Mesenchymal stem cell (in vitro differentiated cells and primary cell): ENCODE measurements at regions not wholly inside any gene's neighbourhood (a gene's known extent, or its start where the extent isn't known, plus 50 kb on each side); places are given as distances from the start of the nearest gene placed in this dataset.

Experiments used
- DNase-seq: peaks from one replicate; pipeline ENCODE4 v3.0.0-alpha.2; 2013
- H2AFZ ChIP-seq: one replicate; pipeline ENCODE4 v1.6.1; 2013; ENCODE audit warnings: low read depth, mild to moderate bottlenecking, control low read depth, inconsistent platforms, low read length, moderate library complexity
- H2AK5ac ChIP-seq: 2 replicates; pipeline ENCODE4 v1.6.1; 2013; ENCODE audit warnings: low read length, moderate library complexity, mild to moderate bottlenecking, inconsistent platforms; ENCODE audit not compliant: severe bottlenecking
- H2BK120ac ChIP-seq: one replicate; pipeline ENCODE4 v1.6.1; 2013; ENCODE audit warnings: low read depth, mild to moderate bottlenecking, inconsistent platforms, low read length, moderate library complexity
- H2BK12ac ChIP-seq, 2 experiments: one replicate each; pipeline ENCODE4 v1.6.1; 2013; ENCODE audit warnings: inconsistent platforms in 2 of 2, low read length in 2 of 2, mild to moderate bottlenecking in 2 of 2, moderate library complexity in 2 of 2, control low read depth in 1 of 2
- H2BK15ac ChIP-seq: one replicate; pipeline ENCODE4 v1.6.1; 2013; ENCODE audit warnings: mild to moderate bottlenecking, low read depth, inconsistent platforms; ENCODE audit not compliant: poor library complexity, severe bottlenecking
- H2BK5ac ChIP-seq: 2 replicates; pipeline ENCODE4 v1.6.1; 2013; ENCODE audit warnings: low read depth, mild to moderate bottlenecking, low read length, control low read depth, inconsistent platforms; ENCODE audit not compliant: poor library complexity, severe bottlenecking
- H3K14ac ChIP-seq, 2 experiments: one replicate each; pipeline ENCODE4 v1.6.1; 2013; ENCODE audit warnings: inconsistent platforms in 2 of 2, low read length in 2 of 2, control low read depth in 1 of 2, mild to moderate bottlenecking in 1 of 2, moderate library complexity in 1 of 2
- H3K18ac ChIP-seq, 2 experiments: one replicate each; pipeline ENCODE4 v1.6.1; 2013; ENCODE audit warnings: inconsistent platforms in 2 of 2, low read length in 2 of 2, control low read depth in 1 of 2, low read depth in 1 of 2, mild to moderate bottlenecking in 1 of 2
- H3K23ac ChIP-seq, 2 experiments: one replicate each; pipeline ENCODE4 v1.6.1; 2013; ENCODE audit warnings: inconsistent platforms in 2 of 2, low read length in 2 of 2, mild to moderate bottlenecking in 2 of 2, moderate library complexity in 2 of 2, control low read depth in 1 of 2
- H3K27ac ChIP-seq: 2 replicates; pipeline ENCODE4 v1.5.1; 2013; ENCODE audit warnings: mild to moderate bottlenecking, moderate library complexity, low read length, control low read depth, inconsistent platforms; ENCODE audit not compliant: poor library complexity, severe bottlenecking
- H3K27me3 ChIP-seq, 2 experiments: 2 replicates each; pipeline versions ENCODE4 v1.6.1 to v1.7.0; 2013; ENCODE audit warnings: low read length in 2 of 2, mild to moderate bottlenecking in 2 of 2, moderate library complexity in 2 of 2, control low read depth in 1 of 2, inconsistent platforms in 1 of 2; ENCODE audit not compliant: control insufficient read depth in 1 of 2, insufficient read depth in 1 of 2
- H3K36me3 ChIP-seq, 2 experiments: 2 replicates each; pipeline versions ENCODE4 v1.6.1 to v1.7.0; 2013; ENCODE audit warnings: low read length in 2 of 2, control low read depth in 1 of 2, inconsistent platforms in 1 of 2, low read depth in 1 of 2, mild to moderate bottlenecking in 1 of 2; ENCODE audit not compliant: insufficient read depth in 2 of 2, control insufficient read depth in 1 of 2
- H3K4ac ChIP-seq, 2 experiments: one replicate each; pipeline ENCODE4 v1.6.1; 2013; ENCODE audit warnings: inconsistent platforms in 2 of 2, low read length in 2 of 2, mild to moderate bottlenecking in 2 of 2, moderate library complexity in 2 of 2, control low read depth in 1 of 2, low read depth in 1 of 2
- H3K4me1 ChIP-seq: 2 replicates; pipeline ENCODE4 v1.6.1; 2013; ENCODE audit warnings: low read depth, low read length, control low read depth; ENCODE audit not compliant: control insufficient read depth, insufficient read depth
- H3K4me2 ChIP-seq: 2 replicates; pipeline ENCODE4 v1.6.1; 2013; ENCODE audit warnings: low read length, mild to moderate bottlenecking, inconsistent platforms; ENCODE audit not compliant: poor library complexity, severe bottlenecking
- H3K4me3 ChIP-seq, 2 experiments: 2 replicates each; pipeline versions ENCODE4 v1.5.1 to v1.7.0; 2013; ENCODE audit warnings: low read length in 2 of 2, mild to moderate bottlenecking in 2 of 2, control low read depth in 1 of 2, low read depth in 1 of 2; ENCODE audit not compliant: insufficient read depth in 1 of 2
- H3K79me1 ChIP-seq: replicated peaks from 2 replicates; pipeline ENCODE4 v1.6.1; 2013; ENCODE audit warnings: mild to moderate bottlenecking, control low read depth, low read length, inconsistent platforms; ENCODE audit not compliant: poor library complexity, severe bottlenecking
- H3K9ac ChIP-seq: 2 replicates; pipeline ENCODE4 v1.7.0; 2013; ENCODE audit warnings: mild to moderate bottlenecking, low read length, moderate library complexity
- H3K9me3 ChIP-seq: 2 replicates; pipeline ENCODE4 v1.7.0; 2013; ENCODE audit warnings: mild to moderate bottlenecking, low read length; ENCODE audit not compliant: control insufficient read depth
- H4K8ac ChIP-seq: one replicate; pipeline ENCODE4 v1.6.1; 2013; ENCODE audit warnings: inconsistent platforms, mild to moderate bottlenecking, low read length, moderate library complexity
- H4K91ac ChIP-seq: one replicate; pipeline ENCODE4 v1.6.1; 2013; ENCODE audit warnings: mild to moderate bottlenecking, low read length, inconsistent platforms
- WGBS: methylation state at CpG from one replicate; pipeline ENCODE4 v1.1.7; 2013; ENCODE audit warnings: mixed read lengths; 5-methylcytosine and 5-hydroxymethylcytosine counted together

DNA sequence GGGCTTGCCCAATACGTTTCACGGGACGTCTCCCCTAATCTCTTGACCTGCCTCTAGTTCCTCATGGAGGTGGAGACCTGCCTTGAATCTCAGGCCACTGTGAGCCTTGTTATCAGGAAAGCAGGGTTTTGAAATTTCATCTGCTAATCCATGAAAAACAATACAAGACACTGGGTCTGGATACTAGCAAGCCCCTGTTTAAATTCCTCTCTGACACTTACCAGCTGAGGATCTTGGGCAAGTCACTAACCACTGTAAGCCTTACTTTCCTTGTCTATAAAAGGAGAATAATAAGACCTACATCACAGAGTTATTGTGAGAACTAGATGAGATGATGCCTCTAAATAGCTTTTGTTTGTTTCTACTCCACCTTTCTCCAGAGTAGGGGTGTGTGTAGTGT lies 303.6 kb downstream of the FGFR2 start:
- no peak overlapping the region for H2BK120ac ChIP-seq
- H2BK15ac ChIP-seq: no peak overlapping the region
- H3K14ac ChIP-seq: no peak overlapping the region
- no peak overlapping the region for H3K9ac ChIP-seq
- no peak overlapping the region for H3K23ac ChIP-seq
- no peak overlapping the region for H4K8ac ChIP-seq
- no peak overlapping the region for H3K18ac ChIP-seq
- H2BK5ac ChIP-seq: no peak overlapping the region
- 93% methylated on average over 3 of the region's 3 CpGs for WGBS
- no peak overlapping the region for H2BK12ac ChIP-seq
- H3K79me1 ChIP-seq: no peaks in the 10 kb centered on the region
- no peak overlapping the region for H2AK5ac ChIP-seq
- DNase-seq: no peak
- no peak overlapping the region for H4K91ac ChIP-seq
- no peak overlapping the region for H3K4me2 ChIP-seq
- H3K9me3 ChIP-seq: no peaks in the 10 kb centered on the region
- H3K4ac ChIP-seq: no peak overlapping the region
- peaks cover 0 to 3% of the 10 kb centered on the region in 2 experiments for H3K27me3 ChIP-seq
- no peak overlapping the region for H3K4me3 ChIP-seq
- H3K27ac ChIP-seq: no peak overlapping the region
- no peaks in the 10 kb centered on the region for H3K4me1 ChIP-seq
- H3K36me3 ChIP-seq: no peaks in the 10 kb centered on the region
- H2AFZ ChIP-seq: no peak overlapping the region

DNA sequence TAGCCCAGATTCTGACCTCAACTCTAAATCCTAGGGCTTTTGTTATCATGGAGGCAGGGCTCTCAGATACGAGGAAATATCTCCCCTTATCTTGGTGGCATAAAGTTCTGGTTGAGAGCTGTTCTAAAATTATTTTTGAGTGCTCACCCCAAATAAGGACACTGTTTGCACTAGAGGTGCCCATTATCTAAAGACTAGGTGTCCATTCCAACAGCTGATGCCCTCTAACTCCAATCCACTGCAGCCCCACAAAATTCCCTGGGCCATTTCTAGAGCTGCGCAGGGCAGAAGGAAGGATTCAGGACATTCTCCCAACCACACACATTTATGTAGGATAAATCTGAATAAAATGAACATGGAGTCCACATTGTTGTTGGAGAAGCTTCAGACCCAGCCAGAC lies 301.9 kb downstream of the FGFR2 start:
- H3K9ac ChIP-seq: no peak overlapping the region
- no peak for DNase-seq
- no peak overlapping the region for H4K91ac ChIP-seq
- H3K14ac ChIP-seq: no peak overlapping the region
- H3K4me2 ChIP-seq: no peak overlapping the region
- no peak overlapping the region for H3K23ac ChIP-seq
- H2BK12ac ChIP-seq: no peak overlapping the region
- H3K4ac ChIP-seq: no peak overlapping the region
- WGBS: no CpG with 5 or more reads among the region's 2 CpGs
- no peak overlapping the region for H2BK120ac ChIP-seq
- H3K36me3 ChIP-seq: no peaks in the 10 kb centered on the region
- H3K27me3 ChIP-seq: peaks cover 0 to 3% of the 10 kb centered on the region in 2 experiments
- H3K27ac ChIP-seq: no peak overlapping the region
- H2AFZ ChIP-seq: no peak overlapping the region
- no peaks in the 10 kb centered on the region for H3K79me1 ChIP-seq
- no peak overlapping the region for H2AK5ac ChIP-seq
- H3K18ac ChIP-seq: no peak overlapping the region
- no peaks in the 10 kb centered on the region for H3K9me3 ChIP-seq
- no peak overlapping the region for H3K4me3 ChIP-seq
- no peak overlapping the region for H2BK5ac ChIP-seq
- H2BK15ac ChIP-seq: no peak overlapping the region
- H3K4me1 ChIP-seq: no peaks in the 10 kb centered on the region
- no peak overlapping the region for H4K8ac ChIP-seq

DNA sequence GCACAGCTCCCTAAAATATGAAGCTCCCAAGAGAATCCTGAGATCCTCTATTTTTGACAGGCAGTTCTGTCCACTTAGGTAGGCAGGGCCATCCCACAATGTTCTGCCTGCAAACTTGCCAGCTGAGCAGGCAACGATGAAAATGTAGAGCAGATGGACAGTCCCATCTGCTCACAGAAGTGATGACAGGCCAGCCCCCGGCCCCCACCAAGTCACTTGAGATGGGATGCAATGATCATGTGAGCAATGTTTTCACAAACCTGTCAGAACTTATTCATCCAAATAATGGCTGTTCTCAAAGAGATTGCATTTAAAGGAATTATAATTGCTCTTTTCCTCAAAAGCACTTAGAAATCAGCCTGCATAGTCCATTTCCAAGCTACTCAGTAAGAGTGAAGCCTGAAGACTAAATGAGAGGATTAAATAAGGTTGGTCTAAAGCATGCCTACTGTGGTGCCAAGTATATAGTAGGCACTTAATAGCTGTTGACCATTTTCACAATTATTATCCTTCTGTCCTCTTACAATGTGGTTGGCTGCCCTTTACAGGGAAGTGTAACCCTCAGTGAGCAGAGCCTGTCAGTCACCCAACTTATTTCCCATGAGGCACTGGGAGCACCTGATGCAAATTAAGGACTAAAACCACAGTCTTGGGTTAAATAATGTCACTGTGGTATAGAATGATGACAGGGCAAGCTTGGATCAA lies 301.2 kb downstream of the FGFR2 start:
- Histone ChIP-seq H2AK5ac (no peak overlapping the region), H3K27me3 (peaks cover 0 to 3% of the 10 kb centered on the region in 2 experiments), H3K4me3 (no peak overlapping the region), H3K4ac (no peak overlapping the region), H3K14ac (no peak overlapping the region), H3K4me2 (no peak overlapping the region), H3K79me1 (no peaks in the 10 kb centered on the region), H3K4me1 (no peaks in the 10 kb centered on the region), H3K9me3 (no peaks in the 10 kb centered on the region), H2AFZ (no peak overlapping the region), H2BK12ac (no peak overlapping the region), H2BK15ac (no peak overlapping the region), H4K8ac (no peak overlapping the region), H2BK5ac (no peak overlapping the region), H3K27ac (no peak overlapping the region), H3K36me3 (no peaks in the 10 kb centered on the region), H3K18ac (no peak overlapping the region), H3K9ac (no peak overlapping the region), H3K23ac (no peak overlapping the region), H4K91ac (no peak overlapping the region), H2BK120ac (no peak overlapping the region)
- 78% methylated on average over 1 of the region's 2 CpGs for WGBS
- no peak for DNase-seq

DNA sequence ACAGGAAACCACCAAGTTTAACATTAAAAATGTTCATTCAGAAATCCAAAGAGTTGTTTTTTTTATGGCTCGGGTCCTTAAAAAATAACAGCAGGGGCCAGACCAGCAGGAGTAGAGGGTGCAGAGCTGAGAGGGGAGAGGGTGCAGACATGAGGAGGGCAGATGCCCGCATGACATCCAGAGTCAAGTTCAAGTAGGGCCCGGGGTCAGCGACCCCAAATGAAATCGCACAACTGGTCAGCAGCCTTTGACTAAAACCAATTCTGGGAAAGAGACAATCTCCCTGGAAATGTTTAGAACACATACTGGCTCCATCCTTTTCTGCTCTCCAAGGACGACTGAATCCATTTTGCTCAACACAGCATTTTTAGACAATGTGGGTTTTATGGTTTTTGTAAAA lies 297.5 kb downstream of the FGFR2 start:
- Histone ChIP-seq H2BK15ac (no peak overlapping the region), H3K23ac (no peak overlapping the region), H3K4me2 (no peak overlapping the region), H3K4me3 (no peak overlapping the region), H3K4ac (no peak overlapping the region), H2BK12ac (no peak overlapping the region), H3K27ac (no peak overlapping the region), H3K9ac (no peak overlapping the region), H3K14ac (no peak overlapping the region), H3K4me1 (no peaks in the 10 kb centered on the region), H3K27me3 (peaks cover 0 to 7% of the 10 kb centered on the region in 2 experiments), H3K79me1 (no peaks in the 10 kb centered on the region), H2AFZ (no peak overlapping the region), H3K18ac (no peak overlapping the region), H2BK120ac (no peak overlapping the region), H3K9me3 (no peaks in the 10 kb centered on the region), H3K36me3 (no peaks in the 10 kb centered on the region), H4K91ac (no peak overlapping the region), H4K8ac (no peak overlapping the region), H2BK5ac (no peak overlapping the region), H2AK5ac (no peak overlapping the region)
- 88% methylated on average over 5 of the region's 6 CpGs for WGBS
- no peak for DNase-seq
